Calu3 (cell line): ENCODE measurements at regions not wholly inside any gene's neighbourhood (a gene's known extent, or its start where the extent isn't known, plus 50 kb on each side); places are given as distances from the start of the nearest gene placed in this dataset.
"Not testable (repeated sequence)": the region's sequence is repeated elsewhere in the genome, so short reads cannot be mapped to it uniquely, and the experiment has no call there.

Experiments
- BruUV-seq: library from RNA; stranded (reverse); fragments of 400-500 nt; replicated peaks from 2 replicates; lab custom pipeline; 2021; lab: Mats Ljungman, UMichigan
- CTCF ChIA-PET: fragments of 300-600 bp; sonication (Branson Sonifier 250); formaldehyde crosslinking; loops from one replicate; lab custom pipeline; 2022; ENCODE audit warnings: antibody characterized with exemption; lab: Charles Lee
- DNase-seq: peaks from one replicate; pipeline ENCODE4 v3.0.0; 2022
- H3K27ac Mint-ChIP-seq: one replicate; pipeline ENCODE4 v1.8.0; 2022; ENCODE audit warnings: mixed read lengths; ENCODE audit not compliant: unreplicated experiment
- H3K27me3 Mint-ChIP-seq: one replicate; pipeline ENCODE4 v1.8.0; 2022; ENCODE audit warnings: mixed read lengths; ENCODE audit not compliant: unreplicated experiment
- H3K36me3 Mint-ChIP-seq: one replicate; pipeline ENCODE4 v1.8.0; 2022; ENCODE audit warnings: mild to moderate bottlenecking, moderate library complexity, mixed read lengths; ENCODE audit not compliant: insufficient read depth, unreplicated experiment
- H3K4me1 Mint-ChIP-seq: one replicate; pipeline ENCODE4 v1.8.0; 2022; ENCODE audit warnings: mild to moderate bottlenecking, low read depth, mixed read lengths; ENCODE audit not compliant: unreplicated experiment
- H3K4me3 Mint-ChIP-seq: one replicate; pipeline ENCODE4 v1.8.0; 2022; ENCODE audit warnings: mild to moderate bottlenecking, low read depth, moderate library complexity, mixed read lengths; ENCODE audit not compliant: unreplicated experiment
- H3K9me3 Mint-ChIP-seq: one replicate; pipeline ENCODE4 v1.8.0; 2022; ENCODE audit warnings: low read depth, mixed read lengths; ENCODE audit not compliant: unreplicated experiment
- intact Hi-C: fragments of 100-400 bp; cut with micrococcal nuclease; formaldehyde crosslinking; loops from one replicate; pipeline ENCODE4 v1.10.0; 2022; ENCODE audit not compliant: unreplicated experiment
- TF ChIP-seq, protein P1 (sequence below): fragments of 200-600 bp; IDR thresholded peaks from one replicate; pipeline ENCODE4 v1.8.0; 2022; ENCODE audit warnings: antibody characterized with exemption; ENCODE audit not compliant: unreplicated experiment

DNA sequence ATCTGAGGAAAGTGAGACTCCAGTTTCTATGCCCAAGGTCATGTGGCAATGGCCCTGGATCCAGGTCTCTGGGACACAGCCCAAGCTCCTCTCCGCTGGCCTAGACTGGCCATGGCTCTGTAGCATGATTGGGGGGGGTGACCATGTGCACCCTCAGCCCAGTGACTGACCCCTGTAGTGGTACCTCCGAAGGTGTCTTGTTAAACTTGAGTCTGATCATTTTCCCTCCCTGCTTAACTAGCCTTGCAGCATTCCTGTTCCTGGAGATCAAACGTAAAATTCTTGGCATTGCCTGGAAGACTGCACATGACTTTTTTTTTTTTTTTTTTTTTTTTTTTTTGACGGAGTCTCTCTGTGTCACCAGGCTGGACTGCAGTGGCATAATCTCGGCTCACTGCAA lies 1116.0 kb downstream of the TBC1D22A start:
- no peak overlapping the region for H3K4me3 Mint-ChIP-seq
- intact Hi-C loops = no loop called here
- H3K9me3 Mint-ChIP-seq = peaks cover 11% of the 10 kb centered on the region
- H3K27me3 Mint-ChIP-seq = no peaks in the 10 kb centered on the region
- TF ChIP-seq, protein P1, sequence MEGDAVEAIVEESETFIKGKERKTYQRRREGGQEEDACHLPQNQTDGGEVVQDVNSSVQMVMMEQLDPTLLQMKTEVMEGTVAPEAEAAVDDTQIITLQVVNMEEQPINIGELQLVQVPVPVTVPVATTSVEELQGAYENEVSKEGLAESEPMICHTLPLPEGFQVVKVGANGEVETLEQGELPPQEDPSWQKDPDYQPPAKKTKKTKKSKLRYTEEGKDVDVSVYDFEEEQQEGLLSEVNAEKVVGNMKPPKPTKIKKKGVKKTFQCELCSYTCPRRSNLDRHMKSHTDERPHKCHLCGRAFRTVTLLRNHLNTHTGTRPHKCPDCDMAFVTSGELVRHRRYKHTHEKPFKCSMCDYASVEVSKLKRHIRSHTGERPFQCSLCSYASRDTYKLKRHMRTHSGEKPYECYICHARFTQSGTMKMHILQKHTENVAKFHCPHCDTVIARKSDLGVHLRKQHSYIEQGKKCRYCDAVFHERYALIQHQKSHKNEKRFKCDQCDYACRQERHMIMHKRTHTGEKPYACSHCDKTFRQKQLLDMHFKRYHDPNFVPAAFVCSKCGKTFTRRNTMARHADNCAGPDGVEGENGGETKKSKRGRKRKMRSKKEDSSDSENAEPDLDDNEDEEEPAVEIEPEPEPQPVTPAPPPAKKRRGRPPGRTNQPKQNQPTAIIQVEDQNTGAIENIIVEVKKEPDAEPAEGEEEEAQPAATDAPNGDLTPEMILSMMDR = no peak
- DNase-seq = no peak
- H3K4me1 Mint-ChIP-seq = no peaks in the 10 kb centered on the region
- no TSS peak for BruUV-seq
- H3K27ac Mint-ChIP-seq = no peak overlapping the region
- H3K36me3 Mint-ChIP-seq = no peaks in the 10 kb centered on the region
- CTCF ChIA-PET = no interaction called here

DNA sequence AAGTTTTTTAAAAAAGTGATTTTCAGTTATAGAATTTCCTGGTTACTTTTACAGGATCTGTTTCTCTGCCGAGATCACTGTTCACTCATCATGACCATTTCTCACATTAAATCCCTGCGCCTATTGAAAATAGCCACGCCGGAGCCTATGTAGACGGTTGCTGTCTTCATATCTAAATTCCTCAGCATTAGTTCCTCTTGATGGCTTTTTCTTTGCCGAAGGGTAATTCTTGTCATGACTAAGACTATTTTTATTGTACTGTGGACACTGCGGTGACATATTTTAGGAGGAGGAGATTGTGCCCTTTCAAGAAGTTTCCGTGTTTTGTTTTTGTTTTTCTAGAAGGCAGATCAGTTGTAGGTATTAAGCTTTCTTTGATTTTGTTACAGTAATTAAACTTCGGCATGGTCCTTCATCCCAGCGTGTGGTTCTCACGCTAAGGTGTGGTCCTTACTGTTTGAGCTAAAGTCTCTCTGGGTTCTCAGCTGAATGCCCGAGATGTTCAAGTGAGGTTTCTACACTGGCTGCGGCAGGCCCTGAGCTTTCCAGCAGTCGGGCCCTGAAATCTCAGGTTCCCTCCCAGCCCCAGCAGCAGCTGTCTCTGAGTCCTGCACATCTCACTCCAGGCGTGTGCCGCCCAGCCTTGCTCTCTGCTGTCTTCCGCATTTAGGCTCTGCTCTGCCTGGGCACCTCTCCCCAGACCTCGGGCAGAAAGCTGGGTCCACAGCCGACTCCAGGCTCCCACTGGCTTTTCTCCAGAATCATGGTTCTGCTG lies 1110.5 kb downstream of the TBC1D22A start:
- BruUV-seq = no TSS peak
- H3K27me3 Mint-ChIP-seq = no peaks in the 10 kb centered on the region
- no peak overlapping the region for H3K27ac Mint-ChIP-seq
- H3K4me3 Mint-ChIP-seq = no peak overlapping the region
- no peaks in the 10 kb centered on the region for H3K4me1 Mint-ChIP-seq
- peaks cover 21% of the 10 kb centered on the region for H3K9me3 Mint-ChIP-seq
- no peak for DNase-seq
- TF ChIP-seq, protein P1 = no peak
- CTCF ChIA-PET = interaction anchor here (0.7 kb wide), 1 partner anchor 166 kb away, joined by 3 read pairs; no protein-coding TSS in a partner anchor
- no peaks in the 10 kb centered on the region for H3K36me3 Mint-ChIP-seq
- intact Hi-C loops = no loop called here

DNA sequence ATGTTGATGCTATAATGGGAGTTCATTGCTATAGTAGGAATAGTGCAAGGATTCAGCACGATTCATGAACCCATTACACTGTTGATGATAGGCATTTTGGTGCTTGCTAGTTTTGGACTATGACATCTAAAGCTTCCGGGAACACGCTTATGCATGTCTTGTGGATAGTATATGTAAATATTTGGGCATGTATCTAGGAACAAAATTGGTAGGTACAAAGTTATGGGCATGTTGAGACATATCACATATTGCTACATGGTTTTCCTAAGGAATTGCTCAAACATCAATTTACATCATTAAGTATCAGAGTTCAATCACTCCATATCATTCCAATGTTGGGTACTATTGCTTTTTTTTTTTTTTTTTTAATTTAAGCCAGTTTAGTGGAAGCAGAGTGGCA lies 1103.2 kb downstream of the TBC1D22A start:
- intact Hi-C loops = no loop called here

DNA sequence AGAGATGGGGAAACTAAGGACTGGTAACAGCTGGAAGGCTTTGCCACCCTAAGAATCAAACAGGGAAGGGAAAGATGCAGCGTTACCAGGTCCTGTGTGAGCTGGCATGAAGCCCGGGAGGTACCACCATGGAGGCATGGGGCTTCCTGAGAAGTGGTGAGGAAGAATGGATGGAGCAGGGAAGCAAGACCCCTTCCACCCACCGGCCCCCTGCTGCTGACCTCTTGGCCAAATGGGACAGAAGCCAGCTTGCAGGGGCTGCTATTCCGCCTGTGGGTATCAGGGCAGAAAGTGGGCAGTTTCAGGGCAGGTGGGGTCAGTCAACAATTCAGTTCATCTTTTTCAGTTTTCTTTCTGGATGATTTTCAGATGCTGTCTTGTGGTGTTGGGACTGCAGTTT lies 1099.9 kb downstream of the TBC1D22A start:
- DNase-seq = no peak
- H3K4me3 Mint-ChIP-seq = no peak overlapping the region
- no peaks in the 10 kb centered on the region for H3K27me3 Mint-ChIP-seq
- no TSS peak for BruUV-seq
- no peaks in the 10 kb centered on the region for H3K4me1 Mint-ChIP-seq
- CTCF ChIA-PET = no interaction called here
- intact Hi-C loops = no loop called here
- TF ChIP-seq, protein P1 = no peak
- H3K9me3 Mint-ChIP-seq = peaks cover 9% of the 10 kb centered on the region
- no peaks in the 10 kb centered on the region for H3K36me3 Mint-ChIP-seq
- no peak overlapping the region for H3K27ac Mint-ChIP-seq

More for the DNA sequence above, 1103.2 kb downstream of the TBC1D22A start:
- Mint-ChIP-seq H3K9me3 (peaks cover 9% of the 10 kb centered on the region), H3K4me1 (no peaks in the 10 kb centered on the region), H3K27ac (no peak overlapping the region), H3K36me3 (no peaks in the 10 kb centered on the region), H3K27me3 (no peaks in the 10 kb centered on the region), H3K4me3 (no peak overlapping the region)
- CTCF ChIA-PET = no interaction called here
- no TSS peak for BruUV-seq
- no peak for DNase-seq
- TF ChIP-seq, protein P1 = no peak

DNA sequence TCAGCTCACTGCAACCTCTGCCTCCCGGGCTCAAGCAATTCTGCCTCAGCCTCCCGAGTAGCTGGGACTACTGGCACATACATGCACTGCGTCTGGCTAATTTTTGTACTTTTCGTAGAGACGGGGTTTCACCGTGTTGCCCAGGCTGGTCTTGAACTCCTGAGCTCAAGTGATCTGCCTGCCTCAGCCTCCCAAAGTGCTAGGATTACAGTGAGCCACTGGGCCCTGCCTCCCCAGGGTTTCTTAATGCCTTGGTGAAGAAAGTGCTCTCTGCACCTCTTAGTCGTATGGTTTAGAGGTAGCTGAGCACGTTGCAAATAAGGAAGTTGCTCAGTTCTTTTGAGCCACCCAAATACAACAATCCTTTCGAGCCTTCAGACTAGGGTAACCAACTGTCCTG lies 1098.5 kb downstream of the TBC1D22A start:
- DNase-seq, H3K4me3 Mint-ChIP-seq, H3K4me1 Mint-ChIP-seq, CTCF ChIA-PET, H3K27ac Mint-ChIP-seq, BruUV-seq, intact Hi-C loops, H3K36me3 Mint-ChIP-seq, H3K27me3 Mint-ChIP-seq: not testable (repeated sequence)
- peaks cover 16% of the 10 kb centered on the region for H3K9me3 Mint-ChIP-seq
